ENCODE measurements at regions not wholly inside any gene's neighbourhood (a gene's known extent, or its start where the extent isn't known, plus 50 kb on each side); places are given as distances from the start of the nearest gene placed in this dataset.

DNA sequence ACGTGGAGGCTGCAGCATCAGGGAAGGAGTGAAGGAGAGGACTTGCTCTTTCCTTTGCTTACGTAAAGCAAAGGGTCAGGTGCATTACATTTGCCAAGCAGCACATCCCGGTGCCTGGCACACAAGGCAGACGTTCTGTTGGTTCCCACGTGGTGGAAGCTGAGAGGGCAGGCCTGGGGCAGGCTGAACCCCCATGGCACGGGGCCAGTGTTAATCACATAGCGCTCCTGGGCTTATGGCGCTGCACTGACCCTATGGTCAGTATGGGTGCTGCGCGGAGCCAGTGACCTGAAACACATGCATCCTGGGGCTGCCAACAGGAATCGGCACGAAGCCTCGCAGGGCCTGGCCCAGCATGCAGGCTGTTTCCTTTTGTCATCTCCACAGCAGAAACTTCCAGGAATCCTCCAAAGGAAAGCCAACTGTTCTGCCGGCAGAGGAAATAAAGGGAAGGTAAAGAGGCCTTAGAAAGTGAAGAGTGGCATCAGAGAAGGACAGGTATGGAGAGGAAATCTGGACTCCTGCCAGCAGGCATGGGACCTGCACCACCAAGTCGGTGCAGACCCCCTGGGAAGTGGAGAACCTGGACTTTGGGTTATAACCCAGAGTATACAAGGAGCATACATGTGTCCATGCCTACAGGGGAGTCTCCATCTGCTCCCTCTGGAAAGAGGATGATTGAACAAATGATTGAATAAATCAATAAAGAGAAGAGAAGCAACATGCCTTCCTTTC is 560.2 kb downstream of the TCERG1L start:
- TF ChIP-seq CTCF (IDR thresholded peaks at IDR 0.05; ENCODE audit: insufficient read depth, low read length) = no peak
- no peak for TF ChIP-seq POLR2AphosphoS5 (IDR thresholded peaks at IDR 0.05; ENCODE audit: low read depth)
- no peak for TF ChIP-seq REST (IDR thresholded peaks at IDR 0.05; ENCODE audit: insufficient replicate concordance, low read depth)
- no peak for TF ChIP-seq SPI1 (IDR thresholded peaks at IDR 0.05; ENCODE audit: borderline replicate concordance, low read depth)
